ELF-1 (cell line): ENCODE measurements at regions not wholly inside any gene's neighbourhood (a gene's known extent, or its start where the extent isn't known, plus 50 kb on each side); places are given as distances from the start of the nearest gene placed in this dataset.
"Not testable (repeated sequence)": the region's sequence is repeated elsewhere in the genome, so short reads cannot be mapped to it uniquely, and the experiment has no call there.

ENCODE experiments used
- DNase-seq: peaks from one replicate; pipeline ENCODE4 v3.0.0-alpha.2; 2016; ENCODE audit warnings: low read depth, low spot score

DNA sequence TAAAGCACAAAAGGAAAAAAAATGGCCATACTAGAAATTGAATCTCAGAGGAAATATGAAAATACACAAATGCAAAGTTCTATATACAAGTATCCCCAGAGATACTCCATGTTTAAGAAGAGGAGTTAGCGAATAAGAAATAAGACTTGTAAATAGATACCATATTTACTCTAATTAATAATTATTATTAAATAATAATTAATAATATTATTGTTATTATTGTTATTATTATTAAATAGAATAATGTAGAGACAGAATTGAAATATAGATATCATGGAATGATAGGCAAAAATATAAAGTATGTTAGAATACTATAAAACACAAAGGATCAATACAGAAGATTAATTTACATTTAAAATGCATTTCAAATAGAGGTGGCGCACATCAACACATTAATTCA lies 1047.5 kb upstream of the MIR17HG start:
- DNase-seq, result no peak

DNA sequence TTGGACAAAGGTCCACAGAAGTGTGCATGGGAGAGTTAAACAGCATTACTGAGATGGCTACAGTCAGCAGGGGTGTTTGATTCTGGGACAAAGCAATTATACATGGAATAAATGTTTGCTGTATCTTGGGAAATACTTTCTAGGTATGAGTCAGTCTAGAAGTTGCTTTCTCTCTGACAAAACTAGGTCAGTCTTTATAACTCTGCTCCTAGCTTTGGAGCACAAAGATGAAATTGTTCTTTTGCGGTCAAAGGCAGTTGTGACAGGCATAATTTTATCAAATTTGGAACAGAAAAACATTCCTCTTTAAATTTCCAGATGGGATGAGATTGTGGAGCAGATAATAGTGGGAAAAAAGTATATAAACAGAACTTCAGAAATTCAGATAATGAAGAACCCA lies 1045.4 kb upstream of the MIR17HG start:
- no peak for DNase-seq

- DNase-seq, result no peak
Measured at GRCh38 chr13:90305796-90306195, 1041.7 kb upstream of the MIR17HG start.

GRCh38 chr13:90307136-90307535 lies 1040.4 kb upstream of the MIR17HG start:
- DNase-seq, result no peak

GRCh38 chr13:90308249-90308648 lies 1039.2 kb upstream of the MIR17HG start:
- no peak for DNase-seq

DNA sequence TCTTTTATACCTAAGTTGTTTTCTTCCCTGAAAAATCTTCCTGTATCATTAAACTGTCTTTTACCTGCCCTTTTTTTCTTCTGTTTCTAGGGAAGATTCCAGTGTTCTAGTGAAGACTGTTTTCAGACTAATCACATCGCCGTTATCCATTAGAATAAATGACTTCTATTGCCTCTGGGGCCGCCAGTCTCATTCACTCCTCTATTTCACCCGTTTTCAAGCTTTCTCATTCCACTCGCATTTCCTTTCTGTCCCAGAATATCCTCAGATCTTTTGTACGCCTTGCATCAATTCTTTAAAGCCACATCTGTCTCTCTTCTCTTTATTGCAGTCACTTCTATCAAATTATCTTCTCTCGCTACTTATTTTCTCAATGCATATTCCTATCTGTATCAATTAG lies 1035.6 kb upstream of the MIR17HG start:
- no peak for DNase-seq

- DNase-seq, result peak; percentile 66
Measured at GRCh38 chr13:90315061-90315460, 1032.4 kb upstream of the MIR17HG start.

GRCh38 chr13:90320664-90321063 lies 1026.8 kb upstream of the MIR17HG start:
- DNase-seq, result no peak

DNA sequence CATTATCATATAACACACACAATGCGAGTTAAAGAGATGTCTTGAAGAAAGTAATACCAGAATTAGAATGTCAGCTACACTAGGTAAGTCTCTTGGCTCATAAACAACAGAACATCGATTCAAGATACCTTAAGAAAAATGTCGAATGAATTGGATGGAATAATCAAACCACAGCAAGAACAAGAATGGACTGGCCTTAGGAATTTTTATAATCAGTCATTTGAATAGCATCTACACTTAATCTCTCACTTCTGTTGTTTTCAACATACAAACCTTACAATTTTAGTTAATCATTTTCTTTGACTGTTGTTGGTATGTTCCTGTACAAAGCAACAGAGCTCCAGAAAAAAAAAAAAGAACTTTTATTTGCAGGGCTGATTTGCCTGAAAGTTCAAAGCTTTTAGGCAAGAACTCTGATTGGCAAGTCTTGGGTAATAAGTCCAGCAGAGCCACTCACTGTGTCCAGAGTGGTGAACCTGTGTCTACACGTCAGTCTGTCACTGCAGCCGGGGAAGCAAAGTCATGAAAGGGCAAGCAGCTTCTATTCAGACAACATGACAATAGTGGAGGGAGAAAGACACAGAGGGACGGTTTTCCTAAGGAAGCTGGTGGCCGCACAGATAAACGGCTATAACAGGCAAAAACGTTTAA lies 1026.1 kb upstream of the MIR17HG start:
- DNase-seq, result no peak

DNA sequence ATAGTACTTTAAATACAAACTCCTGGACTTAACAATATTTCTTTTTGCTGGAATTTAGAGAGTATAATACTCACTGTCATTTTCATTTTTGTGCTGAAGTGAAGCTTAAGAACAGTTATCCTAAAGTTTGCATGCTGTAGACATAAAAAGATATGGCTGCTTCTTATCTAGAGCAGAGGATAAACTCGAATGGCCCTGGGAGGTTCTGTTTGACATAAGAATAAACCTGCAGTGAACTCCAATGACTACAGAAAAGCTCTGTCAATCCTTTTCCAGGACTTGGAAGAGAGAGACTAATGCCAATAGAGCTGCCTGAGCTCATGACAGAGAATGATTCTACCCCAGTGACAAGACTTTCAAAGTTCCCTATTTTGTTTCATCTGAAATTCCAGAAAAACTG lies 1017.8 kb upstream of the MIR17HG start:
- DNase-seq, result no peak

GRCh38 chr13:90331974-90332373 lies 1015.5 kb upstream of the MIR17HG start:
- no peak for DNase-seq

DNA sequence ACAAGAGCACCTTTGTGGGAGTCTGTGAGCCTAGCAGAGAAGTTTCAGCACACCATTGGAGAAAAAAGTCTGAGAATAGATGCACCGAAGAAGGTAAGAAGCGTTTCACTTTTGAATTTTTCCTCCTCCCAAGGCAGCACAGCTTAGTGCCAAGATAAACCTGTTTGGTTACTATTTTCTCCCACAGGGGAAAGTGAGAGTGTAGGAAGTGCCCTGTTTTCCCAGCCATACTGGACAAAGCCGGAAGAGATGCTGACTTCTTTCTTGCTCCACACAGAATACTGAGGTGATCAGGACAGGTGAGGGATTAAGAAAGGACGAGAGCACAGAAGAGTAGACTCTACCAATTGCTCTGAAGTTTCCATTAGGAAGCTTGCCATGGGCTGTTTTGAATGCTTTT lies 1011.0 kb upstream of the MIR17HG start:
- peak; percentile 20 for DNase-seq

DNA sequence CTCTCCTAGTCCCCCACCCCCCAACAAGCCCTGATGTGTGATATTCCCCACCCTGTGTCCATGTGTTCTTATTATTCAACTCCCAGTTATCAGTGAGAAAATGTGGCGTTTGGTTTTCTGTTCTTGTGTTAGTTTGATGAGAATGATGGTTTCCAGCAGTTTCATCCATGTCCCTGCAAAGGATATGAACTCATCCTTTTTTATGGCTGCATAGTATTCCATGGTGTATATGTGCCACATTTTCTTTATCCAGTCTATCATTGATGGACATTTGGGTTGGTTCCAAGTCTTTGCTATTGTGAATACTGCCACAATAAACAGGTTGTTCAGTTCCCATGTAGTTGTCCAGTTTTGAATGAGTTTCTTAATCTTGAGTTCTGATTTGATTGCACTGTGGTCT lies 1006.1 kb upstream of the MIR17HG start:
- DNase-seq, result not testable (repeated sequence)

- not testable (repeated sequence) for DNase-seq
Measured at GRCh38 chr13:90348477-90349136, 998.9 kb upstream of the MIR17HG start.

- DNase-seq, result no peak
Measured at GRCh38 chr13:90352763-90353162, 994.7 kb upstream of the MIR17HG start.

DNA sequence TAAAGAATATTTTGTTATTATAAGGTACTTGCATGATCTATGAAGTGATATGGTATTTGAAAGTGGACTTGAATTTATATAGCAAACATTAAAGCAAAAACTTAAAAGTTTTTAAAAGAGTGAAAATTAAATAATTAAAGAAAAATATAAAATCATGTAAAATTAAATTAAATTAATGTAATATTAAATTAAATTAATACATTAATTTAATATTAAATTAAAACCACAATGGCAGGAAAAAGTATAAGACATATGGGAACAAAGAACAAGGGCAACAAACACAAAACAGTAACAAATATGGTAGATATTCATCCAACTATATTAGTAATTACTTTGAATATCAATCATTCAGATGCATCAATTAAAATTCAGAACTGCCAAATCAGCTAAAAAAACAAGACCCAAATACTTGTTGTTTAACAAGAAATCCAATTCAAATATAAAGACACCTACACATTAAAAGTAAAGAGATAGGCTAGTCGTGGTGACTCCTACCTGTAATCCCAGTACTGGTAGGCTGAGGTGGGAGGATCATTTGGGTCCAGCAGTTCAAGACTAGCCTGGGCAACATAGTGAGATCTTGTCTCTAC lies 992.2 kb upstream of the MIR17HG start:
- DNase-seq, result no peak

DNA sequence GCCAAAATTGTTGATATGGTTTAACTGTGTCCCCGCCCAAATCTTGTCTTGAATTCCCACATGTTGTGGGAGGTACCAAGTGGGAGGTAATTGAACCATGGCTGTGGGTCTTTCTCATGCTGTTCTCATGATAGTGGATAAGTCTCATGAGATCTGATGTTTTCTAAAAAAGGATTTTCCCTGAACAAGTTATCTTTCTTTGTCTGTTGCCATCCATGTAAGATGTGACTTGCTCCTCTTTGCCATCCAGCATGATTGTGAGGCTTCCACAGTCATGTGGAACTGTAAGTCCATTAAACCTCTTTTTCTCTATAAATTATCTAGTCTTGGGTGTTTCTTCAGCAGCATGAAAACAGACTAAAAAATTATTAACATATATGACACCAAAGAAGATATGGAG lies 986.7 kb upstream of the MIR17HG start:
- DNase-seq, result no peak

- DNase-seq, result no peak
Measured at GRCh38 chr13:90362707-90363106, 984.8 kb upstream of the MIR17HG start.

DNA sequence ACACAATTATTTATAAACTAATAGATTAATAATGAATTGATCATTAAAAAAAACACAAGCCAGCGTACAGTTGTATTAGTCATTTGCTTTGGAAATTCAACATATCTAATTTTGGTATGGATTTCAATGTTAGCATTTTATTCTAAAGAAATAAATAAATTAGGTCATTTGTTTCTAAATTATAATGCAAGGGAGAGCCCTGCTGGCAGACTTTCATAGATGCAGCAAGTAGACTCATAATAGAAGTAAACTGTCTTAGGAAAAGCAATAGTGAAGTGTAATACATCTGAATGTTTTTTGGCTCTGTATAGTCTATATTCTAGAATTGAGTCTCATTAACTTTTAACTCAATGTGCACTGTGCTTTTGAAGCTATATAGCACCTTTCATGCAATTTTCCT lies 982.4 kb upstream of the MIR17HG start:
- no peak for DNase-seq

- DNase-seq, result no peak
Measured at GRCh38 chr13:90374168-90374567, 973.3 kb upstream of the MIR17HG start.

- no peak for DNase-seq
Measured at GRCh38 chr13:90375851-90376250, 971.6 kb upstream of the MIR17HG start.

- DNase-seq, result no peak
Measured at GRCh38 chr13:90382425-90382824, 965.1 kb upstream of the MIR17HG start.

DNA sequence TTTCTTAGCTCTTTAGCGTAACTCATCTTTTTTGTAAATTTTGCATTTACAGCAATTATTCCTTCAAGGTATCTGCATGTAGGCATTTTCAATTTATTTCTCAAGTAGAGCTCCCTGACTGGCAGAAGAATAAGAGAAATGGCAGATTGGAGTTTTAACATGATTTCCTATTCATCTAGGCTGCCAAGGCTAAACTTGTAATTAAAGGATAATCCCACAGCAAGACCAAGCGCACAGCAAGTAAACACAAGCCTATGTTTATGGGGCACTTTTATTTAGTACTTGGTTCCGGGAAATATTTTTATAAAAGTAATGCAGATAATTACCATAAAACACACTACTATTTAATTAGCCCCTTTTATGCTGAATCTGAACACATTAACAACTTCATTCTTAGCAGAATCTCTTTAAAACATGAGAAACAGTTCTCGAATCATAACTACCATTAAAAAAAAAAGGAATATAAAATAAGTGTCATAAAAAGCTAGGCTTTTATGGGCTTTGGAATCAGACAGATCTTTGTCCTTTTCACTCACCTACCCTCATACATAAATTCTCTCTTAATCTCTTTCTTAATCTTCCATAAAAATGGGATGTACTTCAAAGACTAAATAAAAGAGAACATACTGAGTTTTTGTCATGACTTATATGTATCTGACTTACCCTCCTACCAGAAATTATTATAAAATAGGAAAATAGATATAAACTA lies 961.6 kb upstream of the MIR17HG start:
- no peak for DNase-seq
